ENCODE measurements at regions not wholly inside any gene's neighbourhood (a gene's known extent, or its start where the extent isn't known, plus 50 kb on each side); places are given as distances from the start of the nearest gene placed in this dataset.
"Not testable (repeated sequence)": the region's sequence is repeated elsewhere in the genome, so short reads cannot be mapped to it uniquely, and the experiment has no call there.

DNA sequence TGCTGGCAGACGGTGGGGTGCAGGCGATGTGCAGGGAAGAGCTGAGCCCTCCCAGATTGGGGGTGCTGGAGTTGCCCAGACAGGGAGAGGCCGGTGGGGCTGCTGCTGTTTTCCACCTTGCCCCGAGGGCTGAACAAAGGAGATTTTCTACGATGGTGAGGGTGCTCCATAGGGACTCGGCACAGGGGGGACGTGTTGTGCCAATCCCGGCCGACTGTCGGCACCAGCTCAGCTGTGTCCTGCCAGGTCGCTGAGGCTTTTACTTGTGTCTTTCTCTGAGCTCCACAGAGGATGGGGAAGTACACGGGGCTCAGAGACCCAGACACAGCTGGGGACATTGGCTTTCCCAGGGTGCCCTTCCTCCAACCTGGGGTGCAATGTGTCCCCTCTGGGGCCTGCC is 816.8 kb downstream of the BRD1 start:
- DNase-seq: no peak

- no peak for DNase-seq
Measured at GRCh38 chr22:49010070-49010863, 817.4 kb downstream of the BRD1 start.

- DNase-seq: no peak
Measured at GRCh38 chr22:49009359-49010063, 818.2 kb downstream of the BRD1 start.

DNA sequence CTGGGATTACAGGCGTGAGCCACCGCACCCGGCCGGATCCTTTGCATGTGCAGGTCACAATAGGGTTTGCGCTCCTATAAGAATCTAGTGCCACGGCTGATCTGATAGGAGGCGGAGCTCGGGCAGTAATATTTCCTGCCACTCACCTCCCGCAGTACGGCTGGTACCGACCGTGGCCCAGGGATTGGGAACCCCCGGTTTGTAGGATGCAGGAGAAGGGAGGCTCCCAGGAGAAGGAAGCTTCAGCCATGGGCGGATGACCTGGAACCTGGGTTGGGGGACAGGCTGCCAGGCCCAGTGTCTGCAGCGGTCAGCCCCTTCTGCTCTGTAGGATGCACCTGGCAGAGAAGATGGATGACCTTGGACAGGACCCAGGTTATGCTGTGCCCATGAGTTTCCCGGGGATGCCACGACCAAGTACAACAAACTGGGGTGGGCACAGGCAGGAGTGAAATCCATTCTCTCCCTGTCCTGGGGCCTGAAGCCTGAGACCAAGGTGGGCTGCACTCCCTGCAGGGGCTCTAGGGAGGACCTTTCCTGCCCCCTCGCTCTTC is 818.9 kb downstream of the BRD1 start:
- DNase-seq: no peak

DNA sequence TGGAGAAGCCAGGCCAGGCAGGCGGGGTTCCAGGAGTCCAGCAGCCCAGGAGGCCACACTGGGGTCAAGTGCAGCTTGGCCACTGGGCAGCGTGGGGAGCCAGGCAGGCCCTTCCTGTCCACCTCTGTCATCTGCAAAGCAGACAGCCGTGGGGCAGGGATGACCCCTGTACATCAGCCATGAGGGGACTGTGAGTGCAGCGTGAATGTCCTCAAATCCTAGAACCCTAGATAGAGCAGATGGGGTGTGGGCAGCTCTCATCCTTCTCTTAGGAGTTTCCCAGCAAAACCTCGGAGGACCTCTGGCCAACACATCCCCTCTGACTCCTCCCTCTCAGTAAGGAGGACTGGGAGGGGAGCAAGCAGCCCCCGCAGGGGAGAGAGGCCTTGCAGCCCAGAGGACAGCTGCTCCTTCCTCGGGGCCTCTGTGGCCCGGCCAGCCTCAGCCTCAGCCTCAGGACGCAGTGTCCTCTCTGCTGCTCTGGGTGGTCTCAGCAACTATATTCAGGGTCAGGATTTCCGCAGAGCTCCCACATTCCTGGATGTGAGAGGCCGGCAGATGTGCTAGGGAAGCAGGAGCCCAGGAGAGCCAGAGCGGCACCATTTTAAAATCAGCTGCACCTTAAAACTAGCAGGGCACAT is 820.5 kb downstream of the BRD1 start:
- no peak for DNase-seq

- no peak for DNase-seq
Measured at GRCh38 chr22:49006207-49007012, 821.3 kb downstream of the BRD1 start.

GRCh38 chr22:49005557-49005956 is 822.1 kb downstream of the BRD1 start:
- DNase-seq: no peak

GRCh38 chr22:49004484-49005399 is 822.9 kb downstream of the BRD1 start:
- DNase-seq: no peak

DNA sequence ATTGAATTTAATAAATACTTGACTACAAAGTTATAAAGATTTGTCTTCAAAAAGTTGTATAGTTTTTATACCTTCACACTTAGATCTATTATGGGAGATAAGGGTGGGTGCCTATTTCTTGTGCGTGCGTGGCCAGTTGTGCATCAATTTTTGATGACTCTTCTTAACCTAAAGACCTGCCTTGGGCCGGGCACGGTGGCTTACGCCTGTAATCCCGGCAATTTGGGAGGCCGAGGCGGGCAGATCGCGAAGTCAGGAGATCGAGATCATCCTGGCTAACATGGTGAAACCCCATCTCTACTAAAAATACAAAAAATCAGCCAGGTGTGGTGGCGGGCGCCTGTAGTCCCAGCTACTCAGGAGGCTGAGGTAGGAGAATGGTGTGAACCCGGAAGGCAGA is 830.1 kb downstream of the BRD1 start:
- DNase-seq: not testable (repeated sequence)

GRCh38 chr22:48993655-48994054 is 834.0 kb downstream of the BRD1 start:
- no peak for DNase-seq

GRCh38 chr22:48984639-48985038 is 843.0 kb downstream of the BRD1 start:
- DNase-seq: no peak

DNA sequence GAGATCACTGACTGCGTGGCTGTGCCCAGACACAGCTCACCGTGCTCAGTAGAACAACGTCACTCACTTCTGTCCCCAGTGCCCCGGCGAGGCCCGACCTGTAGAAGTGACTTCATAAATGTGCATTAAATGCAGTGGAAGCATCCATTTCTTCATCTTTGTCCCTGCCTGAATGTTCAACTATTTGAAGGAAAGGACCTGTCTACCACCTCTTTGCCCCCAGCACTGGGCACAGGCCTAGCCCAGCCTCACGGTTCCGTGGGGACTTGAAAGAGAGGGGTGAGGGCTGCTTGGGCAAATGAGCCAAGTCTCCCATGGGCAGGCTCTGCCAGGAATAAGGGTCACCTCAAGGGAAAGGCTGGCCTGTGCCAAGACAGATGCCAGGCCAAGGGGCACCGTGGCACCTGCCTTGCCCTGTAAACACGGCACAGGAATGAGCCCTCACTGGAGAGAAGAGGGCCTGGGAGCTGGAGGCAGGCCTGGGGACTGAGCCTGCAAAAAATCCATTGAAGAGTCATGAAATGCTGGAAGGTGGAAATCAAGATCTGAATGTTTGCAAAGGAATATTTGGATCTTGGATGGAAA is 845.3 kb downstream of the BRD1 start:
- no peak for DNase-seq

DNA sequence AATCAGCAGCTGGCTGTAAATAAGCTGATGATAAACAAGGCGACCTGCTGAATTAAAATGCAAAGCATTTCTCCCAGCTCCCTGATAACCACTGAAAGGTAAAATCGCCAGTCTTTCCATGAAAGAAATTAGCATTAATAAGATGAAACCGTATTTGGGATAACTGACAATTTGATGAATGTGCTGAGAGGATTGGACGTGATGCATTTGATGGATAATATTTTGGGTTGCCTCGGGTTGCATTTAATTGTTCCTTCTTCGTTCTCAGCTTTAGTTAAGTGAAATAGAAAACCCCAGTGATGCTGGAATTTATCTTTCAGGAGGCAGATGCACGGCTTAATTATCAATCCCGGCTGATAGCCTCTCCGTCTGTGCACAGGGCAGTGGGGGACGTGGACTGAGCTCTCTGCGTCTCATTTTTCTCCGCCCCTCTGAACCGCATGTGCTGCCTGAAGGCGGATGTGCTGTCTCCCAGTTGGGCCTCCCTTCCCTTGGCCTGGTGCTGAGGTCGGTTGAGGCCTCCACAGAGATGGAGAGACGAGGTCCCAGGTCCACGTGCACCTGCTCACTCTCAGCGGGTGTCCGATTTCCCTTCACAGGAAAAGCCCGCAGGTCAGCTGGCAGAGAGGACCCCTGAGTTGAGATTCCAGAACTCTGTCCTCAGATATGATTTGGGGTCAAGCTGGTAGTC is 846.2 kb downstream of the BRD1 start:
- no peak for DNase-seq

- no peak for DNase-seq
Measured at GRCh38 chr22:48980918-48981317, 846.8 kb downstream of the BRD1 start.

GRCh38 chr22:48980409-48980808 is 847.3 kb downstream of the BRD1 start:
- no peak for DNase-seq

DNA sequence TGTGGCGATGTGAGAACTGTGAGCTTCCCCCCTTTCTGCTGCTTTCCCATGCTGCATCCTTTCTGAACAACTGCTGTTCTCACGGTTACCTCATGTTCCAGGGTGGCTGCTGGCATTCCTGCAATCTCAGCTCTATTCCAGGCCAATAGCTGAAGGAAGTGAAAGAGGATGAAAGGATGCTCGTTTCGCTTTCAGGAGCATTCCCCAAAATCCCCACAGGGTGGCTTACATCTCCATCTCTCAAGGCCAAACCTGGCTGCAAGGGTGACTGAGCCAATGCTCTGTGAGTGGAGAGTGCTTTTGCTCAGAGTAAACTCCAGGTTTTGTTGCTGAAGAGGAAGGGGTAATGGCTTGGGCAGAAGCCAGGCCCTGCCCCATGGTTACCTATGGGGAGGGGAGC is 848.2 kb downstream of the BRD1 start:
- no peak for DNase-seq

DNA sequence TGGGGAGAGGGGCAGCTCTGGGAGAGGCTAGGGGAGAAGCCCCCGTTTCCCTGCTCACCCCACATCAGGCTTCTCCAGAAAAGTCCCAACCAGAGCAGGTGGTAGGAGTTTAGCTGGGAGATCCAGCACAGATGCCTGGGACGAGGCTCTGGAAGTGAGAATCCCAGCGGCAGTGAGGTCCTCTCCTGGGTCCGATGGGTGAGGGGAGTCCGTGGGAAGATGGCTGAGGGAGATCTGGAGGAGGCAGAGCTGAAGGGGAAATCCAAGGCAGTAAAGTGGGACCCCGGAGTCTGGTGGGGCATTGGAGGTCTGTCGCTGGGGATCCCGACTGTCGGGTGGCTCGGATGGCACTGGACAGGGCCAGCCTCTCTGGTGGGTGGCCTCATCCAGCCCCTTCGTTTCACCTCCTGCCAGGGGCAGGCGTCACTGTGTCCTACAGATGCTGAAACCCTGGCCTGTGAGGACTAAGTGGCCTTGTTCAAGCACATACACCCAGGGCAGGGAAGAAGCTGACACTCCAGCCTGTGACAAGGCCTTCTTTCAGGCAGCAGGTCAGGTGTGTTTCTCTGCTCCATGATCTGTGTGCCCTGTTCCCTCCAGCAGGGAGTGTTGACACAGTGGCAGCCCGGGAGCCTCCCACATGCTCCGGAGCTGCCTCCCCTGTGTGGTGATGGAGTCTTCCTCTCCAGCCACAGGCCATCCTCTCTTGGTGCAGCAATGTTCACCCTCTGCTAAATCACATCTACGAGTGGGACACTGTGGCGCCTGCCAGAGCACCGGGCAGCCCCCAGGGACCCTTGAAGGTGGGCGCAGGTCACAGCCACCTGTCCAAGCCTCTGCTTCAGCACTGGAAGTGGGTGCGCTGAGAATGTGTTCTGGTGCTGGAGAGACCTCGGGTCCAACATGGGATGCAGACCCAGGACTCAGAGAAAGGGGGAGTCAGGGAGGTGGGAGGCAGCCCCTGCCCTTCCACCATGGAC is 850.8 kb downstream of the BRD1 start:
- DNase-seq: no peak

DNA sequence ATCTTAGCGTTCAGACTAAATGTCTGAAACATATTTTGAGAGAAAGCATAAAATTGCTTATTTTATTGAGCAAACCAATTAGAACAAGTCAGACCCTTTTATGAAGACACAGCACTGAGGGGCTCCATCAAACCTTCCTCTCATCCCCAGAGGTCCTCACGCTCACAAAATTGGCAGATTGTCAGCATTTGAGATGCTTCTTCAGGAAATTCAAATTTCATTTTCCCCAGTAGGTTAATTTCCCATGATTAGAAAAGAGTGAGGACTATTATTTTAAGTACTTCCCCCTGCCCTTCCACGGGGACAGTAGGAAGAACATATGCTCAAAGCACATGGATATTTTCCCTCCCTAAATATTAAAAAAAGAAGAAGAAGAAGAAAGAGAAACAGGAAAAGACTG is 851.8 kb downstream of the BRD1 start:
- no peak for DNase-seq

- no peak for DNase-seq
Measured at GRCh38 chr22:48975316-48975741, 852.3 kb downstream of the BRD1 start.
